Natural killer cell (primary cell): ENCODE measurements at regions not wholly inside any gene's neighbourhood (a gene's known extent, or its start where the extent isn't known, plus 50 kb on each side); places are given as distances from the start of the nearest gene placed in this dataset.

ENCODE experiments used
- ATAC-seq, 3 donors: fragments of 150-1000 bp in 2 of 3; fragments of 200-7000 bp in 1 of 3; cut with Tn5 transposase; 1 replicate in 1 of 3; 2 replicates in 2 of 3; pipeline ENCODE4 v1.10.0; 2021; ENCODE audit warnings: mild to moderate bottlenecking in 2 of 3, moderate library complexity in 2 of 3
- DNase-seq, 2 donors: peaks; one replicate each; pipeline versions ENCODE4 v3.0.0 to v3.0.0-alpha.2; 2013 to 2021; ENCODE audit warnings: mixed read lengths in 1 of 2
- H3K27ac ChIP-seq: one replicate; pipeline ENCODE4 v1.5.1; 2013; ENCODE audit warnings: mild to moderate bottlenecking, low read length
- H3K27me3 ChIP-seq: one replicate; pipeline ENCODE4 v1.6.1; 2013; ENCODE audit warnings: low read length; ENCODE audit not compliant: control insufficient read depth, insufficient read depth
- H3K36me3 ChIP-seq: one replicate; pipeline ENCODE4 v1.6.1; 2013; ENCODE audit warnings: low read length; ENCODE audit not compliant: control insufficient read depth, insufficient read depth
- H3K4me1 ChIP-seq: one replicate; pipeline ENCODE4 v1.6.1; 2013; ENCODE audit warnings: low read length; ENCODE audit not compliant: control insufficient read depth, insufficient read depth
- H3K4me3 ChIP-seq: one replicate; pipeline ENCODE4 v1.5.1; 2013; ENCODE audit warnings: low read length
- H3K9me3 ChIP-seq: one replicate; pipeline ENCODE4 v1.6.1; 2013; ENCODE audit warnings: low read length; ENCODE audit not compliant: control insufficient read depth, insufficient read depth
- H3K27ac Mint-ChIP-seq, 2 donors: one replicate each; pipeline ENCODE4 v1.8.0; 2022; ENCODE audit warnings: mild to moderate bottlenecking in 2 of 2, mixed read lengths in 2 of 2, moderate library complexity in 1 of 2
- H3K27me3 Mint-ChIP-seq, 2 donors: one replicate each; pipeline ENCODE4 v1.8.0; 2022; ENCODE audit warnings: low read depth in 2 of 2, mixed read lengths in 2 of 2
- H3K36me3 Mint-ChIP-seq: one replicate; pipeline ENCODE4 v1.8.0; 2022; ENCODE audit warnings: mixed read lengths
- H3K4me1 Mint-ChIP-seq, 2 donors: one replicate each; pipeline ENCODE4 v1.8.0; 2022; ENCODE audit warnings: mixed read lengths in 2 of 2
- H3K4me3 Mint-ChIP-seq: one replicate; pipeline ENCODE4 v1.8.0; 2022; ENCODE audit warnings: mild to moderate bottlenecking, moderate library complexity, mixed read lengths
- H3K9me3 Mint-ChIP-seq, 2 donors: one replicate each; pipeline ENCODE4 v1.8.0; 2022; ENCODE audit warnings: mixed read lengths in 2 of 2
- CTCF ChIP-seq: fragments of 200-600 bp; IDR thresholded peaks from one replicate; pipeline ENCODE4 v1.8.0; 2022; ENCODE audit warnings: antibody characterized with exemption
- WGBS: methylation state at CpG from one replicate; pipeline ENCODE4 v1.1.7; 2013; ENCODE audit warnings: missing lambda C conversion rate; ENCODE audit not compliant: insufficient coverage; 5-methylcytosine and 5-hydroxymethylcytosine counted together
- intact Hi-C: fragments of 100-400 bp; cut with micrococcal nuclease; formaldehyde crosslinking; loops from one replicate; pipeline ENCODE4 v1.14.2; 2022

GRCh38 chr18:78685980-78686530 lies 293.6 kb upstream of the SALL3 start:
- Histone ChIP-seq H3K36me3 (no peaks in the 10 kb centered on the region), H3K27me3 (no peaks in the 10 kb centered on the region), H3K9me3 (no peaks in the 10 kb centered on the region), H3K27ac (no peak overlapping the region), H3K4me3 (no peak overlapping the region), H3K4me1 (no peaks in the 10 kb centered on the region)
- no peak for ATAC-seq
- intact Hi-C loops: no loop called here
- H3K36me3 Mint-ChIP-seq: no peaks in the 10 kb centered on the region
- H3K4me3 Mint-ChIP-seq: no peak overlapping the region
- H3K27me3 Mint-ChIP-seq: no peaks in the 10 kb centered on the region
- DNase-seq: no peak
- H3K27ac Mint-ChIP-seq: no peak overlapping the region
- no peaks in the 10 kb centered on the region for H3K4me1 Mint-ChIP-seq
- 89% methylated on average over 26 of the region's 26 CpGs for WGBS
- H3K9me3 Mint-ChIP-seq: no peaks in the 10 kb centered on the region
- TF ChIP-seq CTCF: no peak

- intact Hi-C loops: no loop called here
- Mint-ChIP-seq H3K4me3 (no peak overlapping the region), H3K36me3 (no peaks in the 10 kb centered on the region), H3K4me1 (no peaks in the 10 kb centered on the region), H3K9me3 (no peaks in the 10 kb centered on the region), H3K27me3 (no peaks in the 10 kb centered on the region), H3K27ac (no peak overlapping the region)
- DNase-seq: no peak
- H3K4me1 ChIP-seq: no peaks in the 10 kb centered on the region
- H3K27me3 ChIP-seq: no peaks in the 10 kb centered on the region
- 82% methylated on average over 16 of the region's 16 CpGs for WGBS
- H3K9me3 ChIP-seq: no peaks in the 10 kb centered on the region
- H3K4me3 ChIP-seq: no peak overlapping the region
- no peaks in the 10 kb centered on the region for H3K36me3 ChIP-seq
- H3K27ac ChIP-seq: no peak overlapping the region
- TF ChIP-seq CTCF: no peak
- ATAC-seq: no peak
Measured at GRCh38 chr18:78686976-78687685, 292.5 kb upstream of the SALL3 start.

GRCh38 chr18:78687736-78688135 lies 291.9 kb upstream of the SALL3 start:
- ATAC-seq (no peak), DNase-seq (no peak)
- Histone ChIP-seq H3K4me3 (no peak overlapping the region), H3K4me1 (no peaks in the 10 kb centered on the region), H3K9me3 (no peaks in the 10 kb centered on the region), H3K27ac (no peak overlapping the region), H3K36me3 (no peaks in the 10 kb centered on the region), H3K27me3 (no peaks in the 10 kb centered on the region)
- Mint-ChIP-seq H3K9me3 (no peaks in the 10 kb centered on the region), H3K27me3 (no peaks in the 10 kb centered on the region), H3K27ac (no peak overlapping the region), H3K4me1 (no peaks in the 10 kb centered on the region), H3K36me3 (no peaks in the 10 kb centered on the region), H3K4me3 (no peak overlapping the region)
- no peak for TF ChIP-seq CTCF
- 79% methylated on average over 7 of the region's 7 CpGs for WGBS
- intact Hi-C loops: no loop called here

- no peaks in the 10 kb centered on the region for H3K36me3 Mint-ChIP-seq
- Histone ChIP-seq H3K27ac (no peak overlapping the region), H3K4me3 (no peak overlapping the region), H3K9me3 (no peaks in the 10 kb centered on the region), H3K4me1 (no peaks in the 10 kb centered on the region), H3K27me3 (no peaks in the 10 kb centered on the region), H3K36me3 (no peaks in the 10 kb centered on the region)
- no peak for ATAC-seq
- no peak for TF ChIP-seq CTCF
- no peak for DNase-seq
- no peaks in the 10 kb centered on the region for H3K4me1 Mint-ChIP-seq
- no peak overlapping the region for H3K4me3 Mint-ChIP-seq
- intact Hi-C loops: no loop called here
- H3K9me3 Mint-ChIP-seq: no peaks in the 10 kb centered on the region
- H3K27me3 Mint-ChIP-seq: no peaks in the 10 kb centered on the region
- H3K27ac Mint-ChIP-seq: no peak overlapping the region
- 84% methylated on average over 12 of the region's 12 CpGs for WGBS
Measured at GRCh38 chr18:78688249-78688648, 291.4 kb upstream of the SALL3 start.
